Tibial artery (tissue), 4 donors: ENCODE measurements at regions not wholly inside any gene's neighbourhood (a gene's known extent, or its start where the extent isn't known, plus 50 kb on each side); places are given as distances from the start of the nearest gene placed in this dataset.
"Not testable (repeated sequence)": the region's sequence is repeated elsewhere in the genome, so short reads cannot be mapped to it uniquely, and the experiment has no call there.

Experiments
- DNase-seq, 2 donors: peaks; one replicate each; pipeline ENCODE4 v3.0.0-alpha.2; 2019
- H3K27ac ChIP-seq, 2 donors: fragments of 200-600 bp; sonication (generic) in 1 of 2; 1 replicate in 1 of 2; 2 replicates in 1 of 2; pipeline ENCODE4 v1.5.1; 2018 to 2019; ENCODE audit warnings: mild to moderate bottlenecking in 1 of 2
- H3K27me3 ChIP-seq, 2 donors: fragments of 200-600 bp; sonication (generic) in 1 of 2; one replicate each; pipeline versions ENCODE4 v1.5.1 to v1.6.0; 2016 to 2019
- H3K36me3 ChIP-seq, 3 donors: fragments of 200-600 bp; sonication (generic) in 2 of 3; one replicate each; pipeline ENCODE4 v1.5.1; 2016 to 2019; ENCODE audit warnings: mild to moderate bottlenecking in 2 of 3
- H3K4me1 ChIP-seq, 4 donors: fragments of 200-600 bp; sonication (generic) in 2 of 4; 1 replicate in 3 of 4; 2 replicates in 1 of 4; pipeline ENCODE4 v1.5.1; 2016 to 2019
- H3K4me3 ChIP-seq, 2 donors: fragments of 200-600 bp; sonication (generic) in 1 of 2; 1 replicate in 1 of 2; 2 replicates in 1 of 2; pipeline ENCODE4 v1.5.1; 2018 to 2019; ENCODE audit warnings: mild to moderate bottlenecking in 2 of 2
- H3K9me3 ChIP-seq, 3 donors: fragments of 200-600 bp; sonication (generic) in 1 of 3; one replicate each; pipeline ENCODE4 v1.5.1; 2016 to 2019
- intact Hi-C: fragments of 100-400 bp; cut with DNase I; formaldehyde crosslinking; loops from one replicate; pipeline ENCODE4 v1.15.0; 2023; ENCODE audit warnings: low total_unique reads
- TF ChIP-seq, protein P1 (sequence below), 2 experiments: fragments of 200-600 bp in 1 of 2; fragments of 450-650 bp in 1 of 2; IDR thresholded peaks; one replicate each; pipeline ENCODE4 v1.5.1; 2017 to 2019; ENCODE audit warnings: antibody characterized with exemption in 2 of 2, mild to moderate bottlenecking in 1 of 2, moderate library complexity in 1 of 2

DNA sequence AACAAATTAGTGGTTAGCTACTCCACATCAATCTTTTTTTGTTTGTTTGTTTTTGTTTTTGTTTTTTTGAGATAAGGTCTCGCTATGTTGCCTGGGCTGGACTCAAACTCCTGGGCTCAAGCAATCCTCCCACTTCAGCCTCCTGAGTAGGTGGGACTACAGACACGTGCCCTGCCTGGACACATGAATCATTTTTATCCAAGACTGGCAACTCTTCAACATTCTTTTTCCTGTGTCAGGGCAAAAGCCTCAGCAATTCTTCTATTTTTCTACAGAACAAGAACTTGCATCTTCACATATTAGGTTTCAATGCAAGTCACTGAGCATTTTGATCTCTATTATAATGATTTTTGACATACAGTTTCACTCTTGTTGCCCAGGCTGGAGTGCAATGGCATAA, 76.8 kb upstream of the LRCH1 start:
- intact Hi-C loops, result no loop called here
- Histone ChIP-seq H3K27me3 (no peaks in the 10 kb centered on the region), H3K4me3 (no peak overlapping the region), H3K27ac (no peak overlapping the region), H3K9me3 (no peaks in the 10 kb centered on the region), H3K4me1 (no peaks in the 10 kb centered on the region), H3K36me3 (no peaks in the 10 kb centered on the region)
- no peak for DNase-seq
- TF ChIP-seq, protein P1, sequence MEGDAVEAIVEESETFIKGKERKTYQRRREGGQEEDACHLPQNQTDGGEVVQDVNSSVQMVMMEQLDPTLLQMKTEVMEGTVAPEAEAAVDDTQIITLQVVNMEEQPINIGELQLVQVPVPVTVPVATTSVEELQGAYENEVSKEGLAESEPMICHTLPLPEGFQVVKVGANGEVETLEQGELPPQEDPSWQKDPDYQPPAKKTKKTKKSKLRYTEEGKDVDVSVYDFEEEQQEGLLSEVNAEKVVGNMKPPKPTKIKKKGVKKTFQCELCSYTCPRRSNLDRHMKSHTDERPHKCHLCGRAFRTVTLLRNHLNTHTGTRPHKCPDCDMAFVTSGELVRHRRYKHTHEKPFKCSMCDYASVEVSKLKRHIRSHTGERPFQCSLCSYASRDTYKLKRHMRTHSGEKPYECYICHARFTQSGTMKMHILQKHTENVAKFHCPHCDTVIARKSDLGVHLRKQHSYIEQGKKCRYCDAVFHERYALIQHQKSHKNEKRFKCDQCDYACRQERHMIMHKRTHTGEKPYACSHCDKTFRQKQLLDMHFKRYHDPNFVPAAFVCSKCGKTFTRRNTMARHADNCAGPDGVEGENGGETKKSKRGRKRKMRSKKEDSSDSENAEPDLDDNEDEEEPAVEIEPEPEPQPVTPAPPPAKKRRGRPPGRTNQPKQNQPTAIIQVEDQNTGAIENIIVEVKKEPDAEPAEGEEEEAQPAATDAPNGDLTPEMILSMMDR (IDR thresholded peaks at IDR 0.05), result no peak

DNA sequence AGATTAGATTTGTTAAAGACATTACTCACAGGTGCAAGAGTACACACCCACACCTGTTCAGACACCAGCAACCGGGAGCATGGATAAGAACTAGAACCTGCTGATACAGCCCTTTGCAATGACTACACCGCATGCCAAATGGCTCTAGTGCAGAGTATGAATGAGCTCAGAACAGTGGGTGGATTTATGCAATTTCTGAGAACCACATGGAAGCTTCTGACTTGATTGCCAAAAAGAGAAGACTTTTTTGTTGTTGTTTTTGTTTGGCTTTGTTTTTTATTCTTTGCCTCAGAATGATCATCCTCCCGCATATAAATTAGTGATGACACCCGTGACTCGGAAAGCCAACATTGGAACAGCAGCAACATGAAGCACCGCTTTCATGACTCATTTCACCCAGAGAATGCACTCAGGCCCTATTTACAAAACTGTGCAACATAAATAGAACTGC, 77.4 kb upstream of the LRCH1 start:
- Histone ChIP-seq H3K36me3 (no peaks in the 10 kb centered on the region), H3K27me3 (no peaks in the 10 kb centered on the region), H3K27ac (no peak overlapping the region), H3K9me3 (no peaks in the 10 kb centered on the region), H3K4me1 (no peaks in the 10 kb centered on the region), H3K4me3 (no peak overlapping the region)
- intact Hi-C loops, result no loop called here
- TF ChIP-seq, protein P1 (IDR thresholded peaks at IDR 0.05), result no peak
- peak in 1 of 2 donors; percentile 48 for DNase-seq

DNA sequence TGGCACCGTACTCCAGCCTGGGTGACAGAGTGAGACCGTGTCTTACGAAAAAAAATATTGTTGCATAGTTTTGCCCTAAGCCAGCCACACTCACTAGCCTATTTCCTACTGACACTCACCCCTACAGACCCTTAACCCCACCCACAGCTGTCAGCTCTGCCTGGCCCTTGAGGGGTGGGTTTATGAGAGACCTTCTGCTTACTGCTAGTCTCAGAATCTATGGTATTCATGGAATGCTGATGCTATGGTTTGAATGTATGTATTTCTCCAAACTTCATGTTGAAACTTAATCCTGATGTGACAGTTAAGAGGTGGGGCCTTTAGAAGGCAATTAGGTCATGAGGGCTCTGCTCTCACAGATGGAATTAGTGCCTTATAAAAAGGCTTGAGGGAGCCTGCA, 79.2 kb upstream of the LRCH1 start:
- no peaks in the 10 kb centered on the region for H3K36me3 ChIP-seq
- H3K4me1 ChIP-seq, result peaks cover 0 to 11% (median 7%) of the 10 kb centered on the region in 4 donors
- intact Hi-C loops, result no loop called here
- no peaks in the 10 kb centered on the region for H3K27me3 ChIP-seq
- no peak for DNase-seq
- H3K4me3 ChIP-seq, result no peak overlapping the region
- H3K27ac ChIP-seq, result no peak overlapping the region
- no peaks in the 10 kb centered on the region for H3K9me3 ChIP-seq
- TF ChIP-seq, protein P1 (IDR thresholded peaks at IDR 0.05), result no peak

DNA sequence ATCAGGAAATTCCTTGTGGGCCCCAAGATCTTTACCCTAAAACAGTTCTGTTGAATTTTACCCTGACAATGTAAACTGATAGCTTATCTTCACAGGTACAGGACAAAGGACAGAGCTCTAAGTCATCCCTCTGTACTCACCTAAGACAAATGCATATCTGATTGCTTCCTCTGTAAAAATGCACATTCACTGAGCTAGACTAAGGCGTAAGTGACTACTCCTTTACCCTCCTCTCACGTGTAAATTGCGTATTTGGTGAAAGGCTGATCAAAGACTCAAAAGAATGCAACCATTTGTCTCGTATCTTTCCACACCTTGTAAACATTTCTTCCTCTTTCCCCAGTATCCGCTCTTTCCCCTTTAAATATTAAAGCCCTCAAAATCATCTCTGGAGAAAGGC, 80.6 kb upstream of the LRCH1 start:
- no peak for DNase-seq
- H3K27ac ChIP-seq, result no peak overlapping the region
- no peak overlapping the region for H3K4me3 ChIP-seq
- H3K9me3 ChIP-seq, result no peaks in the 10 kb centered on the region
- peaks cover 0 to 25% (median 14%) of the 10 kb centered on the region in 4 donors for H3K4me1 ChIP-seq
- no peaks in the 10 kb centered on the region for H3K27me3 ChIP-seq
- TF ChIP-seq, protein P1 (IDR thresholded peaks at IDR 0.05), result no peak
- H3K36me3 ChIP-seq, result no peaks in the 10 kb centered on the region
- intact Hi-C loops, result no loop called here

DNA sequence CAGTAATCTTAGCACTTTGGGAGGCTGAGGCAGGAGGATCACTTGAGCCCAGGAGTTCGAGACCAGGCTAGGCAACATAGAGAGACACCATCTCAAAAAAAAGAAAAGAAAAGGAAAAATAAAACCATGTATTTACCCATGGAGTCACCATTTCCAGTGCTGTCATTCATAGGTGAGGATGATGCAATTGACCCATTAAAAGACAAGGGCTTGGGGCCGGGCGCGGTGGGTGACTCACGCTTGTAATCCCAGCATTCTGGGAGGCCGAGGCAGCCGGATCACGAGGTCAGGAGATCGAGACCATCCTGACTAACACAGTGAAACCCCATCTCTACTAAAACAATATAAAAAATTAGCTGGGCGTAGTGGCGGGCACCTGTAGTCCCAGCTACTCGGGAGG, 82.6 kb upstream of the RUBCNL start:
- H3K4me3 ChIP-seq, DNase-seq, H3K27ac ChIP-seq, H3K9me3 ChIP-seq, H3K36me3 ChIP-seq, intact Hi-C loops, H3K27me3 ChIP-seq: not testable (repeated sequence)
- H3K4me1 ChIP-seq, result peaks cover 0 to 28% (median 14%) of the 10 kb centered on the region in 4 donors

DNA sequence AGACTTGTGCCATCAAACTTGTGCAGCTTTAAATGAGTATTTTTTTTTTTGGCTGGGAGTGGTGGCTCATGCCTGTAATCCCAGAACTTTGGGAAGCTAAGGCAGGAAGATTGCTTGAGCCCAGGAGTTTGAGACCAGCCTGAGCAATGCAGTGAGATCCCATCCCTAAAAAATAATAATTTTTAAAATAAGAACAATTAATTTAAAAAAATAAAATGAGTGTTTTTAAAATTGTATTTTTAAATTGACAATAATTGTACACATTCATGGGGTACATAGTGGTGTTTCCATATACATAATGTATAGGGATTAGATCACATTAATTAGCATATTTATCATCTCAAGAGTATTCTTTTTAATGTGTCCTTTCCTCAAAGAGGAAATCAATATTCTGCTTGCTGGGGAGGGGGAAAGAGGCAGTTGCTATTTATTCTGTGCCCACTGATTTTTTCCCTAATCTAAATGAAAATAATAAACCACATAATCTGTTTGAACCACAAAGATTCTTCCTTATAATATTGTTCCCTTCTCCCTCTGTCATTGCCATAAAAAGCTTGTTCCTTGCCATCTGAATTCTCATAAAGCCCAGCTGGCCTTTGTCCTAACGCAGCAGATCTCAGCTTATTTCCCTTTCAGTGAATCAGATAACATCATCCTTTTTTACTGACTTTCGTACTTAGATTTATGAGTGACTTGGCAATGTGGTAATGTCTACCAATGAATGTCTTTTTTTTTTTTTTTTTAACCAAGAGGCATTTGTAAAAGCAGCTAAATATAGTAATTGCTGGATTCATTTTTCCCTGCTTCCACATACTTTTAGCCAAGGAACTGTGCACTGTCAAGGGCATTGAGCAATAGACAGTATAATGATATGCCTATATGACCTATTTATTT, 81.8 kb upstream of the RUBCNL start:
- intact Hi-C loops, result no loop called here
- Histone ChIP-seq H3K4me1 (peaks cover 0 to 28% (median 14%) of the 10 kb centered on the region in 4 donors), H3K27ac (peak overlapping the region; percentile 8 to 11), H3K9me3 (no peaks in the 10 kb centered on the region), H3K4me3 (no peak overlapping the region), H3K36me3 (no peaks in the 10 kb centered on the region), H3K27me3 (no peaks in the 10 kb centered on the region)
- TF ChIP-seq, protein P1 (IDR thresholded peaks at IDR 0.05), result no peak
- DNase-seq, result no peak

DNA sequence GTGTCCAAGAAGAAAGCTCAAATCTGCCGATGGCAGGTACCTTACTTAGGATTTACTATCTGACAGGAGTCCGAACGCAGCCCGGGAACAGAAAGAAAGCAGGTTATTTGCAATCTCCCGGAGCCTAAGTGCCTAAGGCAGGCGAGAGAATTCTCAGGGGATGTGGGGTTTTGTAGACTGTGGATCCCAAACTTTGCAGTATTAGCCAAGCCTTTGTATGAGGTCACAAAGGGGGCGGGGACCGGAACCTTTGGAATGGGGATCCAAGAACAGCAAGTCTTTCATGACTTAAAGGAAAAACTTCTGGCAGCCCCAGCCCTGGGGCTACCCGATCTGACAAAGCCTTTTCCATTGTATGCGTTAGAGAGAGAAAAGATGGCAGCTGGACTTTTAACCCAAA, 80.6 kb upstream of the RUBCNL start:
- H3K9me3 ChIP-seq, H3K4me3 ChIP-seq, H3K36me3 ChIP-seq, H3K27me3 ChIP-seq, intact Hi-C loops: not testable (repeated sequence)
- Histone ChIP-seq H3K4me1 (peaks cover 0 to 28% (median 14%) of the 10 kb centered on the region in 4 donors), H3K27ac (peak overlapping the region; percentile 37 to 45)
- peak; percentile 35 to 76 for DNase-seq

DNA sequence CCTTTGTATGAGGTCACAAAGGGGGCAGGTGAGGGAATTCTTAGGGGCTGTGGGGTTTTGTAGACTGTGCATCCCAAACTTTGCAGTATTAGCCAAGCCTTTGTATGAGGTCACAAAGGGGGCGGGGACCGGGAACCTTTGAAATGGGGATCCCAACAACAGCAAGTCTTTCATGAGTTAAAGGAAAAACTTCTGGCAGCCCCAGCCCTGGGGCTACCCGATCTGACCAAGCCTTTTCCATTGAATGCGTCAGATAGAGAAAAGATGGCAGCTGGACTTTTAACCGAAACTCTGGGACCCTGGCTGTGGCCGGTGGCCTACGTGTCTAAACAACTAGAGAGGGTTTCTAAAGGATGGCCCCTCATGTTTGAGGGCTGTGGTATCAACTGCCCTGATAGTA, 79.0 kb upstream of the RUBCNL start:
- intact Hi-C loops, H3K27me3 ChIP-seq, DNase-seq, H3K9me3 ChIP-seq, H3K36me3 ChIP-seq, H3K27ac ChIP-seq, H3K4me3 ChIP-seq: not testable (repeated sequence)
- peaks cover 0 to 28% (median 14%) of the 10 kb centered on the region in 4 donors for H3K4me1 ChIP-seq
